Mesendoderm (in vitro differentiated cells): ENCODE measurements at regions not wholly inside any gene's neighbourhood (a gene's known extent, or its start where the extent isn't known, plus 50 kb on each side); places are given as distances from the start of the nearest gene placed in this dataset.

Source experiments
- DNase-seq: peaks from one replicate; pipeline ENCODE4 v3.0.0; 2013
- H2AK5ac ChIP-seq: 2 replicates; pipeline ENCODE4 v1.6.1; 2013; ENCODE audit warnings: low read length, inconsistent platforms
- H2BK120ac ChIP-seq: 2 replicates; pipeline ENCODE4 v1.6.1; 2013; ENCODE audit warnings: low read depth, mild to moderate bottlenecking, low read length, moderate library complexity, mixed read lengths
- H2BK15ac ChIP-seq: replicated peaks from 2 replicates; pipeline ENCODE4 v1.6.1; 2013; ENCODE audit warnings: low read depth, mild to moderate bottlenecking, moderate library complexity
- H2BK5ac ChIP-seq: 2 replicates; pipeline ENCODE4 v1.6.1; 2013; ENCODE audit warnings: low read length, inconsistent platforms
- H3K18ac ChIP-seq: 2 replicates; pipeline ENCODE4 v1.6.1; 2013; ENCODE audit warnings: mild to moderate bottlenecking, low read length, mixed read lengths
- H3K23ac ChIP-seq: one replicate; pipeline ENCODE4 v1.6.1; 2013; ENCODE audit warnings: low read length
- H3K27ac ChIP-seq: 2 replicates; pipeline ENCODE4 v1.5.1; 2013; ENCODE audit warnings: low read depth, mild to moderate bottlenecking, inconsistent platforms, low read length, moderate library complexity
- H3K27me3 ChIP-seq: 2 replicates; pipeline ENCODE4 v1.6.1; 2013; ENCODE audit warnings: low read length, control low read depth, mild to moderate bottlenecking, inconsistent platforms; ENCODE audit not compliant: insufficient read depth, poor library complexity
- H3K36me3 ChIP-seq: 2 replicates; pipeline ENCODE4 v1.6.1; 2013; ENCODE audit warnings: low read length, inconsistent platforms; ENCODE audit not compliant: control insufficient read depth, insufficient read depth
- H3K4ac ChIP-seq: one replicate; pipeline ENCODE4 v1.6.1; 2013; ENCODE audit warnings: low read depth, mild to moderate bottlenecking, low read length, moderate library complexity
- H3K4me1 ChIP-seq: 2 replicates; pipeline ENCODE4 v1.6.1; 2013; ENCODE audit warnings: low read depth, low read length, inconsistent platforms; ENCODE audit not compliant: control insufficient read depth
- H3K4me2 ChIP-seq: 2 replicates; pipeline ENCODE4 v1.6.1; 2013; ENCODE audit warnings: low read length
- H3K4me3 ChIP-seq: 2 replicates; pipeline ENCODE4 v1.5.1; 2013; ENCODE audit warnings: mild to moderate bottlenecking, low read length
- H3K56ac ChIP-seq: one replicate; pipeline ENCODE4 v1.6.1; 2013; ENCODE audit warnings: low read length
- H3K79me1 ChIP-seq: 2 replicates; pipeline ENCODE4 v1.6.1; 2013; ENCODE audit warnings: low read length, inconsistent platforms
- H3K79me2 ChIP-seq: 2 replicates; pipeline ENCODE4 v1.6.1; 2013; ENCODE audit warnings: mild to moderate bottlenecking, low read length; ENCODE audit not compliant: control insufficient read depth, insufficient read depth
- H3K9ac ChIP-seq: 2 replicates; pipeline ENCODE4 v1.6.1; 2013; ENCODE audit warnings: low read length, inconsistent platforms
- H4K5ac ChIP-seq: one replicate; pipeline ENCODE4 v1.6.1; 2013; ENCODE audit warnings: low read length
- H4K8ac ChIP-seq: one replicate; pipeline ENCODE4 v1.6.1; 2013; ENCODE audit warnings: low read depth, mild to moderate bottlenecking, control low read depth, low read length, moderate library complexity
- WGBS: extraction: QIAGEN DNeasy Blood & Tissue Kit; methylation state at CpG from one replicate; pipeline ENCODE4 v1.1.7; 2013; ENCODE audit warnings: low lambda C conversion rate, missing lambda C conversion rate; ENCODE audit not compliant: insufficient coverage; ENCODE audit errors: extremely low coverage; 5-methylcytosine and 5-hydroxymethylcytosine counted together

DNA sequence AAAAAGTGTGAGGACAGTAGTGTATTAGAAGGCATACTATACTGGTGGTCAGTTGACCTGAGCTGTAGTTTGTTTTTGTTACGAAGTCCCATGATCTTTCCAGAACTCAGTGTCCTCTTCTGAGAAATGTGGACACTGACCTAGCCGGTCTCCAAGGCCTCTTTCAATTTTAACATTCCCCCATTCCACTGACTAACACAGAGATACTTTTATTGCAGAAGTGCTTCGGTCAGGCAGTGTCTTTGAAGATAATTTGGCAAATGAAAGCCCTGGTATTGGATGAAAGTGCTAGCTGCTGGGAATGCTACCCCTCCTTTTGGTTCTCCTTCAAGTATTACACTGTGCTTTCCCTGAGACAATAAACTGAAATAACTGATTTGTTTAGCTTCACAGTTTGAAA is 89.4 kb downstream of the LMO4 start:
- H3K79me2 ChIP-seq = no peaks in the 10 kb centered on the region
- no peak overlapping the region for H3K23ac ChIP-seq
- H3K56ac ChIP-seq = no peak overlapping the region
- H3K27me3 ChIP-seq = no peaks in the 10 kb centered on the region
- H3K27ac ChIP-seq = no peak overlapping the region
- no peaks in the 10 kb centered on the region for H3K4me1 ChIP-seq
- no peak overlapping the region for H2BK15ac ChIP-seq
- no peak overlapping the region for H2AK5ac ChIP-seq
- H3K18ac ChIP-seq = no peak overlapping the region
- no peak overlapping the region for H3K9ac ChIP-seq
- DNase-seq = no peak
- no peaks in the 10 kb centered on the region for H3K36me3 ChIP-seq
- H3K4ac ChIP-seq = no peak overlapping the region
- no peak overlapping the region for H3K4me2 ChIP-seq
- H4K8ac ChIP-seq = no peak overlapping the region
- H2BK5ac ChIP-seq = no peak overlapping the region
- no peaks in the 10 kb centered on the region for H3K79me1 ChIP-seq
- H3K4me3 ChIP-seq = no peak overlapping the region
- no peak overlapping the region for H4K5ac ChIP-seq
- H2BK120ac ChIP-seq = no peak overlapping the region
- no CpG with 5 or more reads among the region's 3 CpGs for WGBS

DNA sequence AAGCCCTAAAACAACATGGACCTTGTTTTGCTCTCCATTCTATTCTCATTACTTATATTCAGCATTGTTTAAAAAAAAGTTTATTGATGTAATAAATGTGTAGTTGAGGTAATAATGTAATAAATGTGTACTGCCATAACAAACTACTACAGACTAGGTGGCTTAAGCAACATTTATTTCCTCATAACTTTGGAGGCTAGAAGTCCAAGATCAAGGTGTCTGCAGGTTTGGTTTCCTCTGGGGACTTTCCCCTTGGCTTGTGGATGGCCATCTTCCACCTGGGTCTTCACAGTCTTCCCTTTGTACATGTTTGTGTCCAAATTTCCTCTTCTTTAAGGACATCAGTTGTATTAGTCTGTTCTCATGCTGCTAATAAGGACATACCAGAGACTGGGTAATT is 93.1 kb downstream of the LMO4 start:
- no peak overlapping the region for H4K8ac ChIP-seq
- H2BK120ac ChIP-seq = no peak overlapping the region
- H2BK5ac ChIP-seq = no peak overlapping the region
- no peak overlapping the region for H2BK15ac ChIP-seq
- H3K27ac ChIP-seq = no peak overlapping the region
- no peaks in the 10 kb centered on the region for H3K27me3 ChIP-seq
- H3K36me3 ChIP-seq = no peaks in the 10 kb centered on the region
- no peak overlapping the region for H3K4me2 ChIP-seq
- H3K4me3 ChIP-seq = no peak overlapping the region
- no peak overlapping the region for H2AK5ac ChIP-seq
- no peaks in the 10 kb centered on the region for H3K79me2 ChIP-seq
- H3K79me1 ChIP-seq = no peaks in the 10 kb centered on the region
- no peak overlapping the region for H3K4ac ChIP-seq
- no peak overlapping the region for H3K56ac ChIP-seq
- H3K18ac ChIP-seq = no peak overlapping the region
- no peak for DNase-seq
- peaks cover 3% of the 10 kb centered on the region for H3K4me1 ChIP-seq
- H3K9ac ChIP-seq = no peak overlapping the region
- no peak overlapping the region for H4K5ac ChIP-seq
- H3K23ac ChIP-seq = no peak overlapping the region

DNA sequence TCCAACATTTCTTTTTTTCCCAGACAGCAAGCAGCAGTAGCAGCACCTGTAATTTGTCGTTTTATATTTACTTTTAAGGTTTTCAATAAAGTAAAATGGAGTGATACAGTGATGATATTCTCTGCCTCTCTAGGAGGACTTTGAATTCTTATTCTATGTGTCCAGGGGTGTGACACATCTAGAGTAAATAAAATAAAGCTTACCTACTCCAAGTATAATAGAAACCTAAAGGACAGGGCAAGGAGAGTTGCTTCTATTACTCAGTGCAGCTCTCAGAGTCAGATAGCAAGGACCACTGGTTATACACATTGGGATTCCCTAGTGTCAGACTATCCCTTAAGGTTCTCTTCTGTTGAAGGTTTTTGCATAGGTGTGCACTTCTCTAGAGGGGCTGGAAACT is 95.9 kb downstream of the LMO4 start:
- Histone ChIP-seq H3K23ac (no peak overlapping the region), H3K27me3 (no peaks in the 10 kb centered on the region), H2BK5ac (no peak overlapping the region), H2BK15ac (no peak overlapping the region), H3K9ac (no peak overlapping the region), H3K27ac (no peak overlapping the region), H3K18ac (peak overlapping the region; percentile 80), H3K56ac (no peak overlapping the region), H3K79me2 (no peaks in the 10 kb centered on the region), H2BK120ac (peak overlapping the region; percentile 54), H2AK5ac (no peak overlapping the region), H3K4me1 (peaks cover 4% of the 10 kb centered on the region), H4K5ac (no peak overlapping the region), H4K8ac (no peak overlapping the region), H3K79me1 (no peaks in the 10 kb centered on the region), H3K36me3 (no peaks in the 10 kb centered on the region), H3K4me2 (no peak overlapping the region), H3K4me3 (no peak overlapping the region), H3K4ac (no peak overlapping the region)
- DNase-seq = no peak
- no CpG with 5 or more reads among the region's 1 CpG for WGBS

DNA sequence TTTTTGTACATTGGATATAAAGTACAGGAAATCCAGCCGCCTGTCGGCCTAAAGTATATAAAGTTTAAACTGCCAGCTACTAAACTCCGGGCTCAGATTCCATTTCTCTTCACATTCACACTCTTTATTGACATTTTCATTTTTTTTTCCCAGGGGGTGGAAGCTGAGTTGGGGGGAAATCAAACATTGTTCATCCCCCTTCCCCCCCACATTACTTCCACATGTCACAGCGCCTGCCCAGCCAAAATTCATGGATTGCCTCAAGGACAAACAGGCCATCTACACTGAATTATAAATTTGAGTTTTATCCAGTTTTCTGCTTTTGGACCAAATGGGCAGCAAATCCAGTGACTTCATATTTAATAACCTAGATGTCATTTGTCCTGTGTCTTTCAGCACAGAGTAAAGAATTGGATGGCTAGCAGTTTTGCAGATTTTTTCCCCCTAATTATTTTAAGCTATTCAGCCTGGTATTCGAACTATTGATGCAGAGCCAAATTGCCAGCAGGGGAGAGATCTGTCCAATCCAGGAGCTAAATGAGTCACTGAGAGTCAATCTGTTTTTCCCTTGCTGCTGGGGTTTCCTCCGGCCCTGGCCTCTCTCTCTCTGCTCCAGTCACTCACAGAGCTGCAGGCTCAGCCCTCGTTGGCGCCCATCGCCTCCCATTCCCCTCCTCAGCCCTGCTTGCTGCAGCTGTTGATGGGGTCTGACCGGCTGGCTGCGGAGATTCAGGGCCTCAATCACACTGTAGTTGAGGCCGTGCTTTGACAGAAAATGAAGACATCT is 98.0 kb downstream of the LMO4 start:
- H2AK5ac ChIP-seq = no peak overlapping the region
- peak; percentile 79 for DNase-seq
- no peak overlapping the region for H4K8ac ChIP-seq
- no peak overlapping the region for H3K9ac ChIP-seq
- no peak overlapping the region for H2BK120ac ChIP-seq
- no peak overlapping the region for H4K5ac ChIP-seq
- no peaks in the 10 kb centered on the region for H3K79me1 ChIP-seq
- no peak overlapping the region for H3K4me2 ChIP-seq
- H3K4me1 ChIP-seq = peaks cover 4% of the 10 kb centered on the region
- H3K27ac ChIP-seq = no peak overlapping the region
- no peak overlapping the region for H3K4ac ChIP-seq
- no peaks in the 10 kb centered on the region for H3K36me3 ChIP-seq
- H3K18ac ChIP-seq = no peak overlapping the region
- WGBS = no CpG with 5 or more reads among the region's 12 CpGs
- H3K23ac ChIP-seq = no peak overlapping the region
- H2BK15ac ChIP-seq = no peak overlapping the region
- peak overlapping the region; percentile 30 for H3K56ac ChIP-seq
- H3K27me3 ChIP-seq = no peaks in the 10 kb centered on the region
- H3K79me2 ChIP-seq = no peaks in the 10 kb centered on the region
- no peak overlapping the region for H2BK5ac ChIP-seq
- no peak overlapping the region for H3K4me3 ChIP-seq

DNA sequence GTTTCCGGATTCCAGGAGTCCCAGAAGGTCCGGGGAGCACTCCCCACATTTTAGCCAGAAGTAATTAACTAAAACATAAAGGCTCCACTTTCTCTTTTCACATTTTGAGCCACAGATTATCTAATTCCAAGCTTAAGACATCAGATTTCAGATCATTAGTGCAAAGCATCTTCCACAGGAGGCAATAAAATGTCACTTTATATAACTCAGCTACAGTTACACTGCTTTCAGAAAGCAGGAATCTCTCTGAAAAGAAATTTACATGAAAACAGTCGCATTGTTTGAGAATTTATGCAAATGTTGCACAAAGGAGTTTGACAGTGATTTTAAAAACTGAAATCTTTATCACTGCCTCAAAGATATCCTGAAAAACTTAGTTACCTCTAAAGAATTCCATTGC is 99.7 kb downstream of the LMO4 start:
- no peak overlapping the region for H2AK5ac ChIP-seq
- H3K27ac ChIP-seq = no peak overlapping the region
- H2BK15ac ChIP-seq = no peak overlapping the region
- H3K23ac ChIP-seq = no peak overlapping the region
- no peak overlapping the region for H3K4me3 ChIP-seq
- H3K18ac ChIP-seq = no peak overlapping the region
- H3K4ac ChIP-seq = no peak overlapping the region
- H2BK5ac ChIP-seq = no peak overlapping the region
- H4K8ac ChIP-seq = no peak overlapping the region
- H3K9ac ChIP-seq = no peak overlapping the region
- H2BK120ac ChIP-seq = no peak overlapping the region
- H3K56ac ChIP-seq = no peak overlapping the region
- DNase-seq = no peak
- no peaks in the 10 kb centered on the region for H3K79me1 ChIP-seq
- H3K36me3 ChIP-seq = no peaks in the 10 kb centered on the region
- H3K79me2 ChIP-seq = no peaks in the 10 kb centered on the region
- peaks cover 4% of the 10 kb centered on the region for H3K4me1 ChIP-seq
- H3K4me2 ChIP-seq = no peak overlapping the region
- no peak overlapping the region for H4K5ac ChIP-seq
- no CpG with 5 or more reads among the region's 3 CpGs for WGBS
- no peaks in the 10 kb centered on the region for H3K27me3 ChIP-seq

DNA sequence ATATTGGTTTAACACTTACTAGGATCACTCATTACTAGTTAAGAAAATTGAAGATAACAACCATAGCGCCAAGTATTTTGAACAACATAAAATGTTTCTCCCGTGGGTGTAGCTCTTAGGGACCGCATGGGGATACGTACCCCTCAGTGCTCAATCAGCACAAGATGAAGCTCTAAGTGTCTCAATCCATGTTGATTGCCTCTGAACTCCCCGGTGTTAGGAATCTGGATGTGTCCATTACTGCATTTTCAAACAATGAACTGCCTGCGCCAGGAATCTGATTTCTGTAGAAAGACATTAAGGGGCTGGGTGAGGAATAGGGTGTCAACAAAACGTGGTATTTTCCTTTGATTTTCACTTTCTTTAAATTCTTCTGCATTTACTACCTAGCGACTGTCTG is 100.2 kb downstream of the LMO4 start:
- peak; percentile 44 for DNase-seq
- no peak overlapping the region for H3K4me3 ChIP-seq

More for the DNA sequence above, 100.2 kb downstream of the LMO4 start:
- Histone ChIP-seq H2BK15ac (no peak overlapping the region), H2BK5ac (no peak overlapping the region), H3K4me1 (peaks cover 4% of the 10 kb centered on the region), H4K8ac (no peak overlapping the region), H3K27ac (no peak overlapping the region), H3K27me3 (no peaks in the 10 kb centered on the region), H3K36me3 (no peaks in the 10 kb centered on the region), H3K23ac (no peak overlapping the region), H3K4ac (no peak overlapping the region), H3K4me2 (no peak overlapping the region), H2BK120ac (no peak overlapping the region), H4K5ac (no peak overlapping the region), H3K18ac (no peak overlapping the region), H3K79me2 (no peaks in the 10 kb centered on the region), H3K9ac (no peak overlapping the region), H3K56ac (no peak overlapping the region), H2AK5ac (no peak overlapping the region), H3K79me1 (no peaks in the 10 kb centered on the region)
- WGBS = no CpG with 5 or more reads among the region's 8 CpGs
